IPS DF 4.7 (cell line): ENCODE measurements at regions not wholly inside any gene's neighbourhood (a gene's known extent, or its start where the extent isn't known, plus 50 kb on each side); places are given as distances from the start of the nearest gene placed in this dataset.

Experiments used
- DNase-seq: peaks from one replicate; pipeline ENCODE4 v3.0.0-alpha.2; 2013; ENCODE audit warnings: low spot score; ENCODE audit errors: extremely low read depth

- DNase-seq: no peak
Observed at GRCh38 chr7:113172726-113173125, 54.4 kb upstream of the SMIM30 start.

- no peak for DNase-seq
Observed at GRCh38 chr7:113170591-113170990, 52.2 kb upstream of the SMIM30 start.
